HepG2 (cell line): ENCODE measurements at regions not wholly inside any gene's neighbourhood (a gene's known extent, or its start where the extent isn't known, plus 50 kb on each side); places are given as distances from the start of the nearest gene placed in this dataset.
"Not testable (repeated sequence)": the region's sequence is repeated elsewhere in the genome, so short reads cannot be mapped to it uniquely, and the experiment has no call there.

ENCODE experiments used
- ATAC-seq: fragments of 200-7000 bp; cut with Tn5 transposase; 3 replicates; pipeline ENCODE4 v1.9.1; 2020; ENCODE audit warnings: mild to moderate bottlenecking, moderate library complexity
- BruUV-seq: library from RNA; stranded (reverse); fragments of 400-500 nt; replicated peaks from 2 replicates; lab custom pipeline; 2021; lab: Mats Ljungman, UMichigan
- CTCF ChIA-PET: fragments of 300-600 bp; formaldehyde crosslinking; extraction: SDS; loops from one replicate; lab custom pipeline; 2021; ENCODE audit warnings: low total read pairs, inconsistent platforms, low intra/inter-chr PET ratio; lab: Yijun Ruan, JAX
- POLR2A ChIA-PET: fragments of 350-600 bp; sonication (Branson Sonifier 250); formaldehyde crosslinking; loops from one replicate; lab custom pipeline; 2020; ENCODE audit warnings: antibody characterized with exemption, inconsistent platforms; lab: Yijun Ruan, JAX
- DNase-seq: peaks from one replicate; pipeline ENCODE4 v3.0.0-alpha.2; 2015; ENCODE audit warnings: low spot score
- FAIRE-seq: peaks from 3 replicates; lab custom pipeline; 2011; peaks lifted over from hg19 to GRCh38; lab: Jason Lieb, UNC
- H2AFZ ChIP-seq: one replicate; pipeline ENCODE4 v1.6.1; 2011; ENCODE audit warnings: low read length, inconsistent platforms
- H3K27ac ChIP-seq: fragments of 300-600 bp; 3 replicates; pipeline ENCODE4 v1.8.0; 2011; ENCODE audit warnings: mixed run types, mild to moderate bottlenecking, mixed read lengths, low read length, inconsistent platforms; ENCODE audit not compliant: insufficient read depth; ENCODE audit errors: extremely low read length
- H3K27me3 ChIP-seq, 2 experiments: fragments of 200-600 bp in 1 of 2; 2 replicates in 1 of 2; 3 replicates in 1 of 2; pipeline versions ENCODE4 v1.6.0 to v1.8.0; 2011; ENCODE audit warnings: low read length in 2 of 2, mild to moderate bottlenecking in 2 of 2, moderate library complexity in 2 of 2, inconsistent platforms in 1 of 2; ENCODE audit not compliant: insufficient read depth in 2 of 2, control insufficient read depth in 1 of 2
- H3K36me3 ChIP-seq, 2 experiments: fragments of 200-600 bp in 1 of 2; replicated peaks in 1 of 2; 2 replicates in 1 of 2; 3 replicates in 1 of 2; pipeline versions ENCODE4 v1.5.1 to v1.8.0; 2011; ENCODE audit warnings: low read length in 2 of 2, inconsistent platforms in 1 of 2; ENCODE audit not compliant: insufficient read depth in 2 of 2, control insufficient read depth in 1 of 2
- H3K4me1 ChIP-seq: 2 replicates; pipeline ENCODE4 v1.5.1; 2012; ENCODE audit warnings: low read length, inconsistent platforms; ENCODE audit not compliant: insufficient read depth
- H3K4me2 ChIP-seq: 2 replicates; pipeline ENCODE4 v1.6.0; 2011; ENCODE audit warnings: low read depth, low read length, inconsistent platforms
- H3K4me3 ChIP-seq, 3 experiments: fragments of 200-600 bp in 1 of 3; sonication (generic), shearing (Covaris generic) in 1 of 3; replicated peaks in 1 of 3; 2 replicates each; pipeline ENCODE4 v1.5.1; 2011 to 2016; ENCODE audit warnings: low read length in 3 of 3, inconsistent platforms in 2 of 3, low read depth in 2 of 3, mild to moderate bottlenecking in 2 of 3, control low read depth in 1 of 3, mixed read lengths in 1 of 3; ENCODE audit not compliant: insufficient read depth in 1 of 3
- H3K79me2 ChIP-seq: one replicate; pipeline ENCODE4 v1.6.1; 2011; ENCODE audit warnings: low read length, inconsistent platforms; ENCODE audit not compliant: insufficient read depth
- H3K9ac ChIP-seq: 2 replicates; pipeline ENCODE4 v1.6.0; 2011; ENCODE audit warnings: mild to moderate bottlenecking, low read depth, low read length, inconsistent platforms; ENCODE audit not compliant: insufficient read depth
- H3K9me3 ChIP-seq: 2 replicates; pipeline ENCODE4 v1.5.1; 2012; ENCODE audit warnings: mild to moderate bottlenecking, low read length
- H4K20me1 ChIP-seq: 2 replicates; pipeline ENCODE4 v1.6.0; 2011; ENCODE audit warnings: inconsistent platforms, mild to moderate bottlenecking, low read length, moderate library complexity; ENCODE audit not compliant: insufficient read depth
- CBX2 ChIP-seq, 2 experiments: fragments of 200-600 bp in 1 of 2; sonication (generic); formaldehyde crosslinking in 1 of 2; IDR thresholded peaks; 2 replicates each; pipeline versions ENCODE4 v1.7.0 to v1.8.1; 2018 to 2022; ENCODE audit warnings: low read depth in 2 of 2, low read length in 1 of 2, mild to moderate bottlenecking in 1 of 2, missing genetic modification reagents in 1 of 2
- ESRRA ChIP-seq: sonication (generic); formaldehyde crosslinking; IDR thresholded peaks from 2 replicates; pipeline ENCODE4 v1.5.1; 2020; ENCODE audit warnings: mild to moderate bottlenecking, low read depth, missing genetic modification reagents
- FOSL1 ChIP-seq: sonication (generic); formaldehyde crosslinking; IDR thresholded peaks from 2 replicates; pipeline ENCODE4 v1.9.0; 2021; ENCODE audit warnings: missing genetic modification reagents, borderline replicate concordance
- IKZF1 ChIP-seq: fragments of 450-650 bp; IDR thresholded peaks from 2 replicates; pipeline ENCODE4 v1.7.1; 2016
- PAF1 ChIP-seq: IDR thresholded peaks from 2 replicates; pipeline ENCODE4 v1.6.1; 2016; ENCODE audit warnings: missing genetic modification reagents, missing compliant biosample characterization
- SIN3A ChIP-seq: IDR thresholded peaks from 2 replicates; pipeline ENCODE4 v1.6.1; 2011; ENCODE audit warnings: low read depth, mild to moderate bottlenecking, control low read depth, low read length, borderline replicate concordance
- SMC3 ChIP-seq: IDR thresholded peaks from 2 replicates; pipeline ENCODE4 v1.6.1; 2011; ENCODE audit warnings: low read length, improper control_type of control experiment
- SSRP1 ChIP-seq: IDR thresholded peaks from 2 replicates; pipeline ENCODE4 v1.6.1; 2016; ENCODE audit warnings: control low read depth
- ZBTB34 ChIP-seq: sonication (generic); formaldehyde crosslinking; IDR thresholded peaks from 2 replicates; pipeline ENCODE4 v1.8.0; 2022; ENCODE audit warnings: mild to moderate bottlenecking, missing genetic modification reagents
- ZBTB43 ChIP-seq: sonication (generic); formaldehyde crosslinking; conservative IDR thresholded peaks from 2 replicates; pipeline ENCODE4 v1.4.0; 2020; ENCODE audit warnings: missing genetic modification reagents
- ZNF263 ChIP-seq: sonication (generic); formaldehyde crosslinking; IDR thresholded peaks from 2 replicates; pipeline ENCODE4 v1.4.0; 2020; ENCODE audit warnings: missing genetic modification reagents
- ZNF430 ChIP-seq: sonication (generic); formaldehyde crosslinking; IDR thresholded peaks from 2 replicates; pipeline ENCODE4 v1.9.0; 2021; ENCODE audit warnings: mild to moderate bottlenecking, missing genetic modification reagents
- ZNF512B ChIP-seq: sonication (generic); formaldehyde crosslinking; IDR thresholded peaks from 2 replicates; pipeline ENCODE4 v1.5.1; 2020; ENCODE audit warnings: missing genetic modification reagents, mild to moderate bottlenecking, borderline replicate concordance
- ZNF740 ChIP-seq: sonication (generic); formaldehyde crosslinking; IDR thresholded peaks from 2 replicates; pipeline ENCODE4 v1.4.0; 2020; ENCODE audit warnings: missing genetic modification reagents
- ZNF781 ChIP-seq: sonication (generic); formaldehyde crosslinking; IDR thresholded peaks from 2 replicates; pipeline ENCODE4 v1.5.1; 2020; ENCODE audit warnings: borderline replicate concordance, mild to moderate bottlenecking, missing genetic modification reagents; ENCODE audit errors: not compliant biosample characterization
- ZSCAN29 ChIP-seq: sonication (generic); formaldehyde crosslinking; conservative IDR thresholded peaks from 2 replicates; pipeline ENCODE4 v1.4.0; 2020; ENCODE audit warnings: mild to moderate bottlenecking, missing genetic modification reagents
- ZSCAN9 ChIP-seq: IDR thresholded peaks from 2 replicates; pipeline ENCODE4 v1.6.1; 2016; ENCODE audit warnings: borderline replicate concordance
- whole genome bisulfite sequencing: methylation state at CpG from one replicate; pipeline ENCODE4 v1.1.6; 2017; ENCODE audit warnings: low lambda C conversion rate; 5-methylcytosine and 5-hydroxymethylcytosine counted together
- in situ Hi-C: cut with HindIII; loops from 2 replicates; pipeline ENCODE4 v1.10.0; 2017; ENCODE audit warnings: low pct_unique_long_range_greater_than_20kb; ENCODE audit not compliant: extremely low pct_ligation_motif_present
- intact Hi-C: fragments of 100-400 bp; cut with micrococcal nuclease; formaldehyde crosslinking; loops from one replicate; pipeline ENCODE4 v1.10.0; 2022; ENCODE audit not compliant: unreplicated experiment

GRCh38 chr15:62870216-62870615 lies 172.3 kb upstream of the TPM1 start:
- no TSS peak for BruUV-seq
- TF ChIP-seq ZSCAN9 (CRISPR knock-in tag) (no peak), ZNF781 (no peak), PAF1 (CRISPR knock-in tag) (no peak), ZBTB34 (CRISPR knock-in tag) (no peak), CBX2 (IDR thresholded peaks at IDR 0.05; ENCODE audit: low read depth, low read length) (no peak), CBX2 (CRISPR knock-in tag; IDR thresholded peaks at IDR 0.05; ENCODE audit: low read depth) (no peak), SMC3 (no peak), SIN3A (no peak), IKZF1 (no peak), SSRP1 (CRISPR knock-in tag) (no peak), ZNF740 (no peak), ZBTB43 (no peak), ESRRA (CRISPR knock-in tag) (no peak), ZNF263 (CRISPR knock-in tag) (no peak), ZSCAN29 (CRISPR knock-in tag) (no peak), FOSL1 (no peak), ZNF512B (CRISPR knock-in tag) (no peak), ZNF430 (CRISPR knock-in tag) (no peak)
- Histone ChIP-seq H3K4me1 (no peaks in the 10 kb centered on the region), H3K4me3 (no peak overlapping the region), H3K27me3 (no peaks in the 10 kb centered on the region), H4K20me1 (no peaks in the 10 kb centered on the region), H3K27ac (no peak overlapping the region), H3K79me2 (no peaks in the 10 kb centered on the region), H2AFZ (no peak overlapping the region), H3K36me3 (no peaks in the 10 kb centered on the region), H3K9ac (no peak overlapping the region), H3K4me2 (no peak overlapping the region), H3K9me3 (no peaks in the 10 kb centered on the region)
- FAIRE-seq: no peak
- no peak for ATAC-seq
- intact Hi-C loops (no loop called here), in situ Hi-C loops (no loop called here)
- DNase-seq: no peak
- 84% methylated on average over 2 of the region's 2 CpGs for whole genome bisulfite sequencing
- ChIA-PET CTCF (no interaction called here), POLR2A (no interaction called here)

- CTCF ChIA-PET, in situ Hi-C loops: not testable (repeated sequence)
Observed at GRCh38 chr15:62870701-62871100, 171.8 kb upstream of the TPM1 start.

More at GRCh38 chr15:62870701-62871100, 171.8 kb upstream of the TPM1 start:
- H2AFZ ChIP-seq, H3K4me2 ChIP-seq, FAIRE-seq, H3K79me2 ChIP-seq, H3K9me3 ChIP-seq, POLR2A ChIA-PET, H4K20me1 ChIP-seq, H3K9ac ChIP-seq, H3K4me1 ChIP-seq, BruUV-seq, DNase-seq, intact Hi-C loops, H3K36me3 ChIP-seq, H3K27ac ChIP-seq, ATAC-seq, H3K4me3 ChIP-seq, H3K27me3 ChIP-seq: not testable (repeated sequence)
- WGBS: 84% methylated on average over 3 of the region's 3 CpGs
